ENCODE measurements at regions not wholly inside any gene's neighbourhood (a gene's known extent, or its start where the extent isn't known, plus 50 kb on each side); places are given as distances from the start of the nearest gene placed in this dataset.
"Not testable (repeated sequence)": the region's sequence is repeated elsewhere in the genome, so short reads cannot be mapped to it uniquely, and the experiment has no call there.

DNA sequence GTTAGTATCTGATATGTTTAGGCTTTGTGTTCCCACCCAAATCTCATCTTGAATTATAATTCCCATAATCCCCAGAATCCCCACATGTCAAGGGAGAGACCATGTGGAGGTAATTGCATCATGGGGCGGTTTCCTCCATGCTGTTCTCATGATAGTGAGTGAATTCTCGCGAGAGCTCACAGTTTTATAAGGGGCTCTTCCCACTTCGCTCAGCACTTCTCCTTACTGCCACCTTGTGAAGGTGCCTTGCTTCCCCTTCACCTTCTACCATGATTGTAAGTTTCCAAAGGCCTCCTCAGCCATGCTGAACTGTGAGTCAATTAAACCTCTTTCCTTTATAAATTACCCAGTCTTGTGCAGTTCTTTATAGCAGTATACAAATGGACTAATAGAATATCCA is 371.9 kb upstream of the CCDC54 start:
- DNase-seq (ENCODE audit: low read depth, low spot score), result peak; percentile 52

DNA sequence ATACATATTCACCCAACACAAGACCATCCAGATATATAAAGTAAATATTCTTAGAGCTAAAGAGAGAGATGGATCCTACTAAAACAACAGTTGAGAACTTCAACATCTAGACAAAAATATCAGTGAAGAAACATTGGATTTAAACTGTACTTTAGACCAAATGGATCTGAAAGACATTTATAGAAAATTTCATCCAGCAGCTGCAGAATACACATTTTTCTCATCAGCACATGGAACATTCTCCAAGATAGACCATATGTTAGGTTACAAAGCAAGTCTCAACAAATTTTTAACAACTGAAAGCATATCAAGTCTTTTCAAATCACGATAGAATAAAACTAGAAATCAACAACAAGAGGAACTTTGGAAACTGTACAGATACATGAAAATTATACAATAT is 369.0 kb upstream of the CCDC54 start:
- DNase-seq (ENCODE audit: low read depth, low spot score), result no peak
- in situ Hi-C loops (cut with HindIII; ENCODE audit: low pct_unique_long_range_greater_than_20kb, low sequenced_read_pairs), result no loop called here

More for the DNA sequence above, 371.9 kb upstream of the CCDC54 start:
- in situ Hi-C loops (cut with HindIII; ENCODE audit: low pct_unique_long_range_greater_than_20kb, low sequenced_read_pairs), result not testable (repeated sequence)

DNA sequence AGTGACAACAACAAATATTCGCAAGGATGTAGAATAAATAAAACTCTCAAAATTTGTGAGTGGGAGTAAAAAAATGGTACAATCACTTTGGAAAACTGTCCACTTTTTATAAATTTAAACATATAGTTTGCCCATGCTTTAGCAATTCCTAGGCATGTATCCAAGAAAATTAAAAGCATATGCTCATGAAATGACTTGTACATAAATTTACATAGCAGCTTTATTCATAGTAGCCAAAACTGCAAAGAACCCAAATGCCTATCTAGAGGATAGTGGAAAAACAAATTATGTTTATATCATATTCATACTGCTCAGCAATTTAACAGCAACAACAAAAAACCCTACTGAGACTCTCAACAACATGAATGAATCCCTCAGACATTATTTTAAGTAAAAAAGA is 363.6 kb upstream of the CCDC54 start:
- in situ Hi-C loops (cut with HindIII; ENCODE audit: low pct_unique_long_range_greater_than_20kb, low sequenced_read_pairs), result no loop called here
- DNase-seq (ENCODE audit: low read depth, low spot score), result no peak

DNA sequence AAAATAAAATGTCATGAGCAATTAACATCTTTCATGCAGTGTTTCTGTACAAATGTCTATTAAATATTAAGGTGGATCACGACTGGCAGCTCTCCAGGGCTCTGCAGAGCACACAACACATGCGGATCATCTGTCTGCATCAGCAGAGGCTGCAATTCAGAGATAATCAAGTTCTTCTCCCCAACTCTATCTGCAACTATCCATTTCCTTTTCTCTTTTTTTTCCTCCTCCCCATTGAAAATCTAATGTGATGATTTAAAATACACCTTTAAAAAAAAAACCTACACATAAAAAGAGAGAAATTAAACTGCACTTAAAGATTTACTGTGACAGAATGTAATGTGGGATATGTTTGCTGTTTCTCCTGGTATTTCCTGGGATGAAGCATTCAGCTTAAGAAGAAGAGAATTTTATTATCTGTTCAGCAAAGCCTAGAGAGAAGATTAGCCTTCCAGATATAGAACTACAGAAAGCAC is 352.6 kb upstream of the CCDC54 start:
- in situ Hi-C loops (cut with HindIII; ENCODE audit: low pct_unique_long_range_greater_than_20kb, low sequenced_read_pairs), result no loop called here
- no peak for DNase-seq (ENCODE audit: low read depth, low spot score)

DNA sequence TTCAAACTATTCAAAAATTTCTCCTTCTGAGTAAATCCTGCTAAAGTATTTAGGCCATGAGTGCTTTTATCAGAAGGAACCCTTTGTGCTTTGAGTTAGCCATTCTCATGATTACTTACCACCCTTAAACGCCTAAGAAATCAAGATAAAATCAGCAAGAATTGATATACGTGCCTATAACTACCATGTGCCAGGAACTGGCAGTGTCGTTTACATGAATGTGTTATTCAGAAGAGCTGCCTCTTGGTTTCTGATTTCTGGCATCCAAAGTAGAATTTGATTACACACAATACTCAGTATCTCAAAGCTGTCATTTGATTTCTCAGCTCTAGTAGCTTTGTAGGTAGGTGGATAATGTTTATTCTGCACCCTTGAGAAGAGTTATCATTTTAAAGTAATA is 351.3 kb upstream of the CCDC54 start:
- in situ Hi-C loops (cut with HindIII; ENCODE audit: low pct_unique_long_range_greater_than_20kb, low sequenced_read_pairs), result no loop called here
- DNase-seq (ENCODE audit: low read depth, low spot score), result no peak

DNA sequence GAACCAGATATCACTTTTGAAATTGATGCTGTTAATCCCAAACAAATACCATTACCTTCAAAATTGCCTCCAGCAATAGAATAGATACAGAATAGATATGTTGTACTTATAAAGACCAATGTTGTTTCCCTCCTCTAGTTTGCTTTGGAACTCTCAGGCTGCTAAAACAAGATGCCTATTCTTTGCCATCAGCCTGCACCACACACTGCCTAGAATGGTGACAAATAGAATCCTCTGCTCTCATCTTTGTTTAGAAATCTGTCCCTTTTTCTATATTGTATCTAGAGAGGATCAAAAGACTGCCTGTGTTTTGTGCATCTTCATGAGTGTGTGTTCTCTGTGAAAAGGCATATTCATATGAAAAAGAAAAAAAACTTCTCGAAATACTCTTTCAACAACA is 349.2 kb upstream of the CCDC54 start:
- DNase-seq (ENCODE audit: low read depth, low spot score), result peak; percentile 19
- in situ Hi-C loops (cut with HindIII; ENCODE audit: low pct_unique_long_range_greater_than_20kb, low sequenced_read_pairs), result no loop called here

DNA sequence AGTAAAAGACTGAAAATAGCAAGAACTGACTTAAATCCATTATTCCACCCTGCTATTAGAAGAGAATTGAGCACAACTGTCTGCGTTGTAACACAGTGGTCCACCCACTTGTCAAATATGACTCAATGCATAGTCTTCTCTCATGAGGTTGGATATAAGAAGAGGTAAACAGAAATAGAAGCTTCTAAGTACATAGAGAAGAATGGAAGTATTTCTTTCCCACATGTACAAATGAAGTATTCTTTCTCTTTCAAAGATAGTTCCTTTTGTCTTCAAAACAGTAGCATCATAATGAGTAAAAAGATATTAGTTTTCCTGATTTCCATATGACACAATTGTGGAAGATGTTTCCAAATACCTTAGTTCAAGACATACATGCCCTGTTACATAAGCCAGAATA is 348.6 kb upstream of the CCDC54 start:
- DNase-seq (ENCODE audit: low read depth, low spot score), result peak; percentile 15
- in situ Hi-C loops (cut with HindIII; ENCODE audit: low pct_unique_long_range_greater_than_20kb, low sequenced_read_pairs), result no loop called here

DNA sequence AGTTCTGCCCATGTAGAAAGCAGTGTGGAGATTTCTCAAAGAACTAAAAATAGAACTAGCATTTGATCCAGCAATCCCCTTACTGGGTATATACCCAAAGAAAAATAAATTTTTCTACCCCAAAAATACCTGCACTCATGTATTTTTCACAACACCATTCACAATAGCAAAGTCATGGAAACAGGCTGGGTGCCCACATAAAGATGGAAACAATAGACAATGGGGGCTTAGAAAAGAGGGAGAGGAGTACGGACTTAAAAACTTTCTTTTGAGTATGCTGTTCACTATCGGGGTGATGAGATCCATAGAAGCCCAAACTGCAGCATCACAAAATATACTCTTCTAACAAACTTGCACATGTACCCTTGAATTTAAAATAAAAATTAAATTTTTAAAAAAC is 345.1 kb upstream of the CCDC54 start:
- in situ Hi-C loops (cut with HindIII; ENCODE audit: low pct_unique_long_range_greater_than_20kb, low sequenced_read_pairs), result no loop called here
- peak; percentile 46 for DNase-seq (ENCODE audit: low read depth, low spot score)

DNA sequence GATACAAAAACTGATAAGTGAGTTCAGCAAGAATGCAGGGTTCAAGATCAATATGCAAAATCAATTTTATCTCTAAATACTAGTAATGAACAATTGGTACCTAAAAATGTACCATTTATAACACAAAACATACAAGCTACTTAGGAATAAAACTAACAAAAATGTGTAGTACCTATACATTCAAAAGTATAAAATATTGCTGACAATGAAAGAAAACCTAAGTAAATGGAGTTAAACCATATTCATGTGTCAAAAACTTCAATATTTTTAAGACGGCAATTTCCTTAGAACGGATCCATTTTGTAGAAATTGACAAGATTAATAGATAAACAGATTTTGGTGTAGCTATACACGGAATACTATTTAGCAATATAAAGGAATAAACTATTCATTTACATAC is 343.1 kb upstream of the CCDC54 start:
- DNase-seq (ENCODE audit: low read depth, low spot score), result no peak
- in situ Hi-C loops (cut with HindIII; ENCODE audit: low pct_unique_long_range_greater_than_20kb, low sequenced_read_pairs), result no loop called here

DNA sequence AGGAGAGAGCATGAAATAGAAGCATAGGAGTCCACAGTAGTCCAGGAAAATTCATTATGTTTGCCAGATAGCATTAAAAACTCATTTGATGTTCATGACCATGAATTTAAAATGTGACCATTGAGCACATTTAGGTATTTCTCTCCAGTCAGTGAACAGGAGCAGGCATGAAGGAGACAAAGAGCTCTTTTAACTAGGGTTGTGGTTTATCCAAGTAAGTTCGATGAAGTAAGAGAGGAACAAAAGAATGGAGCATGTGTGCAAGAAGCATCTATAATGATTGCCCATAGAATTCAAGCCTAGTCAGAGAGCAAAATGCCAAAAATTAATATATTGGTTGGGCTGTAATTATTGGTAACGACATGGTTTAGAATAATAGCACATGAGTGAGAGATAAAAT is 342.1 kb upstream of the CCDC54 start:
- in situ Hi-C loops (cut with HindIII; ENCODE audit: low pct_unique_long_range_greater_than_20kb, low sequenced_read_pairs), result no loop called here
- DNase-seq (ENCODE audit: low read depth, low spot score), result peak; percentile 68

DNA sequence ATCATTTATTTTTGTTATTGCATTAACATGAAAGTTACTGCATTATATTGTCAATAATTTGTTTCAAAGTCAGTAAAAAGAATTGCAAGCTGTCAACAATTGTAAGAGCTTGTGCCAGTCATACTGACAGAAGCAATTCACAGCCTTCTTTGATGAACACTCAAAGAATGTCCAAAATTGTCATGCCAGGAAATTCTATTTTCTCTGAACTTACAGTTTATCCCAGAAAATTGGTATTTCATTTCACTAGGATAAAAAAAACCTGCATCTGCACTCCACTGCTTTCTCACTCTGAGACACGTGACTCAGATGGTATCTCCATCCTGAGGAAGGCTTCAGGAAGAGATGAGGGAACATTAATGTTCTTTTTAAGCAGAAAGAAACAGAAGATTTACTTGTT is 332.6 kb upstream of the CCDC54 start:
- DNase-seq (ENCODE audit: low read depth, low spot score), result no peak
- in situ Hi-C loops (cut with HindIII; ENCODE audit: low pct_unique_long_range_greater_than_20kb, low sequenced_read_pairs), result no loop called here

DNA sequence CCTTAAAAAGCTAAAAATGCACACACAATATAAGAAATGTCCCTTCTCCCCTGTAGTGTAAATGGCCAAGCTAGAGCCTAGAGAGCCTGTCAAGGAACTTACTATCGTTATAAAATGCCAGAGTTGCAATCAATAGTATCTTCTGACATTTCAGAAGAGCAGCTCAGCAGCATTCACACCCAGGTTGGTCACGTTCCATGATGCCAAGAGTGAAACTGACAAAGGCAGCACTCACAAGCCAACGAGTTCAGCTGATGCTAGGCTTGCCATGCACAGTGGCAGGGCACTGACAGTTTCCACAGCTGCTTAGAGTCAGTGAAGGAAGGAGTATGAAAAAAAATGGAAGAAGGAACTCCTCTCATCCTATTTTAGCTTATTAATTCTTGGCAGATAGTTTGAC is 331.4 kb upstream of the CCDC54 start:
- in situ Hi-C loops (cut with HindIII; ENCODE audit: low pct_unique_long_range_greater_than_20kb, low sequenced_read_pairs), result no loop called here
- DNase-seq (ENCODE audit: low read depth, low spot score), result peak; percentile 29

DNA sequence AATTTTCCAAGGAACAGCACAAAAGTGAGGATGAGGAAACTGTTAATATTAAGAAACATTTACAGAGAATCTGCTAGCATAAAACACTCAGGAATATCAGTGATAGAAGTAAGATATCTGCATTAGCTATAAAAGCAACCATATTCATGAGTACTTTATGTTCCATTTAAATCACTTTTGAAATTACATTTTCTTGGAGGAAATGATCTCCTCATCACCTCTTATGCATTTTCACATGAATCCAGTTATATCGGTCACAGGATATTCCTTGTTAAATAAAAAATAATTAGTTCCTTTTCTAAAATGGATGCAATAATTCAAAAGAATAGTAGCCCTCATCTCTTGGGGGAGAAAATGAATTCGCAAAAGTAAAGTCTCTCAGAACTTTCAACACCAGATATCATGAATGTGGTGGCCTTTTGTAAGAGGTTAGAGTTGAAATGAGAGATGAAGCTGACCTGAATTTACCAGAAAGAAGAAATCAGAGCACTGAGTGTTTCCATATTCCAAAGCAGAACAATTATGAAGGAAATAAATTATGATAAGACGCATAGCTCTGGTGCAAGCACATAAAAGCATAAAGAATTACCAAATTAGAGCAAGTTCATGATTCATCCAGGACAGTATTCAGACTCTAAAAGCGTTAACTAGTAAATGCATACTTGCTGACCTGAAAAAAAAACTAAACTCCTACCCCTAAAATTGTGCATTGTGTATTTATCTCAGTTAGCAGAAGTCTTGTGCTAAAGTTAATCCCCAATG is 321.9 kb upstream of the CCDC54 start:
- DNase-seq (ENCODE audit: low read depth, low spot score), result no peak
- in situ Hi-C loops (cut with HindIII; ENCODE audit: low pct_unique_long_range_greater_than_20kb, low sequenced_read_pairs), result no loop called here

DNA sequence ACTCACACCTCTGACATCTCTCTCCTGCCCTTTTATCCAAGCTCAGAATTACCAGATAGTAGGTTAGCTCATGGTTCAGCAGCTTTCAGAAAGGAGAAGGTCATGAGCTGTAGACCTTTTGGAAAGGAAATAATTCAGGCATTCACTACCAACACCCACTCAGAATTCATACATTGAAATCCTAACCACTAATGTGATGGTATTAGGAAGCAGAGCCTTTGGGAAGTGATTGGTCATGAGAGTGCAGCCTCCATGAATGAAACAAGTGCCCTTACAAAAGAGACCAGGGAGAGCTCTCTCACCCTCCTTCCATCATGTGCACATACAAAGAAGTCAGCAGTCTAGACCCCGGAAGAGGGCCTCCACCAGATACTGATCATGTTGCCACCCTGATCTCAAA is 315.8 kb upstream of the CCDC54 start:
- in situ Hi-C loops (cut with HindIII; ENCODE audit: low pct_unique_long_range_greater_than_20kb, low sequenced_read_pairs), result no loop called here
- DNase-seq (ENCODE audit: low read depth, low spot score), result peak; percentile 79

DNA sequence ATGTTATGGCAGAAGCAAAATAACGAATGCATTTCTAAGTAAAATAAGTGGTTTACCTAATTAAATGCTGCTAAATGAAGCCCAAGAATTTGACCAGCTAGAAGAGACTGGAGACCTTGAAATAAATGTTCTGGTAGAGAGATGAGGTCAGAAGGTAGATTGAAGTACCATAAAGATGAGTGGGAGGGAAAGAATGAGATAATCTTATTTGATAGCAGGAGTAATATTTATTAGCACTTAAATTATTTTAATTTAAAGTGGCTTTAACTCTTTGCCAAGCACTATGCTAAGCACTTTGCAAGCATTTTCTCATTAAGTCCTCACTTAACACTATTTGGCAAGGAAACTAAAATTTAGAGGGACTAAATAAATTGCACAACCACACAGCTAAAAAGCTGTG is 314.9 kb upstream of the CCDC54 start:
- in situ Hi-C loops (cut with HindIII; ENCODE audit: low pct_unique_long_range_greater_than_20kb, low sequenced_read_pairs), result no loop called here
- DNase-seq (ENCODE audit: low read depth, low spot score), result no peak

DNA sequence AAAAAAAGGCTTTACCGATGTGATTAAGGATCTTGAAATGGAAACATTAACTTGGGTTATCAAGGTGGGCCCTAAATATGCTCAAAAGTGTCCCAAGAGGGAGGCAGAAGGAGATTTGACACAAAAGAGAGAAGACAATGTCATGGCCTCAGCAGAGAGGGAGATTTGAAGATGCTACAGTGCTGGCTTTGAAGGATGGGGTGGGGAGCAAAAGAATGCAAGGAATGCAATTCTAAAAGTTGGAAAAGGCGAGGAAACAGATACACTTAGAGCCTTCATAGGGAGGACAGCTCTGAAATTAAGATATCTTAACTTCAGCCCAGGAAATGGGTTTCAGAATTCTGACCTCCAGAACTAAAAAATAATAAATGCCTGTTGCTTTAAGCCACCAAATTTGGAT is 314.5 kb upstream of the CCDC54 start:
- no peak for DNase-seq (ENCODE audit: low read depth, low spot score)
- in situ Hi-C loops (cut with HindIII; ENCODE audit: low pct_unique_long_range_greater_than_20kb, low sequenced_read_pairs), result no loop called here

DNA sequence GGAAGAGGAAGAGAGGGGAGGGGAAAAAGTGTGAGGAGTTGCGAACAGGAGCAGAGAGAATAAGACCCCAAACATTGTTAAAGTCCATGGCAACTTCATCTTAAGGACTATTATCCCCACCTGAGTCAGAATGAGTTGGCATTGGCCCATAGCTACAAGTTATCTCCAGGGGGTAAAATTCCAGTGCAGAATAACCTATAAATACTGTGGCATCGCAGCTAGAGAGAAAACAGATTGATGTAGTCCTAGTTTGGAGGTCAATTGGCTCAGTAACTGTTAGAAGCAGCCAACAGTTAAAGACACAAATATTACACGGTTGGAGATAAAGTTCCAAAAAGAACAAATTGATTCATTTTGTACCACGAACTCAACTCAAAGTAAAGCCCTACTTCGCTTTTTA is 313.9 kb upstream of the CCDC54 start:
- in situ Hi-C loops (cut with HindIII; ENCODE audit: low pct_unique_long_range_greater_than_20kb, low sequenced_read_pairs), result no loop called here
- DNase-seq (ENCODE audit: low read depth, low spot score), result no peak

DNA sequence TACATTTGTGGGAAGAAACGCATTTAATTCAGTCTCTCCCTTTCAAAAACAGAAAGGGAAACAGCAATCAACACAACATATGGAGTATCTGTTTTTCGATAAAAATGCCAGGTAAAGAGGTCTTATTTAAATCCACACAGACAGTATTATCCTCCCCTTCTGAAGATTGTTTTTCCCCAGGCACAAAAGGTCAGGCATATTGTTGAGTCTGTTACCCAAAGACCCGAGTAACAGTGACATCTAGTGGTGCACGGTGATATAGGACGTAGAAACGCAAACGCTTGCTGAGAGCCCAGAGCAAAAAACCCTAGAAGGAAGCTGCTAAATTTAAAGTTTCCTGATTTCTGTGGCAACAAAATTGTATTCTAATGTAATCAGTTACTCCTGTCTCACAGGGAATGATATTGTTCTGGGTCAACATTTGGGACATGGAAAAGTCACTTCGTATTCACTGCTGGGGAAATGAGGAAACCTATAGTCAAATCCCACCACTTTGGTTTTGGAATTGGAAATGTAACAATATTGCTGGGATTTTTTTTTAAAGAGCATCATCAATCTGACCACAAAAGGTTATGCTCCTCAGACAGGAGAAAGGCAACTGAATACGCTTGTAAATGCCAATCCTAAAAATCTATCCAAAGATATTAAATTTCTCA is 312.7 kb upstream of the CCDC54 start:
- peak; percentile 89 for DNase-seq (ENCODE audit: low read depth, low spot score)
- in situ Hi-C loops (cut with HindIII; ENCODE audit: low pct_unique_long_range_greater_than_20kb, low sequenced_read_pairs), result no loop called here

DNA sequence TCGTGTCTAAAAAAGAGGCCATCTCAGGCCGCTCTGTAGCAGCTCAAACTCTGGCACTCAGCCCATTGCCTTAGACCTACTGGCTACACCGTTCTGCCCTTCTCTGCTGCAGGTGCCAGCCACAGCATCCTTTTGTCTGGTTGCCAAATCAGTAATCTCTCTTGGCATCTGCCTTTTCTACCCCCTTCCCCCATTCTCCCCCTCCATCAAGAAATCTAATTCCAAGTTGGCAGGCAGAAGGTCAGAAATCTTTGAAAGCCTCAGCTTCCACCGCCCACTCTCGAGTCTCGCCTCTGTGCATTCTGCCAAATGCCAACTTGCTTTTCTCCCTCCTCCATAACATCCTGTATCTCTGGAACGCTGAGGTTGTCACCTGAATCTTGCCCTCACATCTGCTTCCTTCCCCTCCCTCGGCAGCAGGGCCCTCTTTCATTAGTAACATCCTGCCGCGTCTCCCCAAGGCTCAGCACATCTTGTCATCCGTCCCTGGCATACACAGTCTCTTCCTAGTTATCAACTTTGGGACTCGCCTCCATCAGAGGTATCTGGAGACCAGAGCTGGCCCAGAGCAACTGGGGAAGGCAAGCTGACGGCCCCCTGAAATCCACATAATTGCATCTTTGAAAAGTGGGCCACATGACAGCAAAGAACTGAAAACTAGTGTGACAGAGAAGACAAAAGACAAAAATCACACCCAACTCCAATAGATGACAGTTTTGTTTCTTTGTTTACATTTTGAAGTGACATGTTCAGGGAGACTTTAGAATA is 312.0 kb upstream of the CCDC54 start:
- DNase-seq (ENCODE audit: low read depth, low spot score), result no peak
- in situ Hi-C loops (cut with HindIII; ENCODE audit: low pct_unique_long_range_greater_than_20kb, low sequenced_read_pairs), result no loop called here

All from SK-MEL-5 (cell line).